H1 (cell line): ENCODE measurements at regions not wholly inside any gene's neighbourhood (a gene's known extent, or its start where the extent isn't known, plus 50 kb on each side); places are given as distances from the start of the nearest gene placed in this dataset.

ENCODE experiments used
- CTCF ChIA-PET: fragments of 300-600 bp; sonication (Branson Sonifier 250); formaldehyde crosslinking; loops from one replicate; lab custom pipeline; 2021; ENCODE audit not compliant: partially characterized antibody; lab: Charles Lee
- POLR2A ChIA-PET: fragments of 300-600 bp; sonication (Branson Sonifier 250); formaldehyde crosslinking; loops from one replicate; lab custom pipeline; 2021; ENCODE audit warnings: inconsistent platforms; ENCODE audit not compliant: partially characterized antibody; lab: Charles Lee
- DNase-seq, 2 experiments: peaks; one replicate each; pipeline versions ENCODE4 v3.0.0 to v3.0.0-alpha.2; 2010 to 2022; ENCODE audit warnings: low spot score in 2 of 2, low read depth in 1 of 2, mixed read lengths in 1 of 2
- FAIRE-seq: peaks from 2 replicates; lab custom pipeline; 2011; peaks lifted over from hg19 to GRCh38; lab: Jason Lieb, UNC
- H2AFZ ChIP-seq: 2 replicates; pipeline ENCODE4 v1.8.1; 2012; ENCODE audit warnings: low read length, inconsistent platforms
- H2AK5ac ChIP-seq: 2 replicates; pipeline ENCODE4 v1.6.1; 2013; ENCODE audit warnings: low read depth, low read length
- H2BK120ac ChIP-seq: replicated peaks from 2 replicates; pipeline ENCODE3; 2013; ENCODE audit warnings: low read depth, low read length, inconsistent platforms
- H2BK12ac ChIP-seq: 2 replicates; pipeline ENCODE4 v1.6.1; 2013; ENCODE audit warnings: low read depth, low read length
- H2BK15ac ChIP-seq: 2 replicates; pipeline ENCODE4 v1.6.1; 2013; ENCODE audit warnings: low read length
- H2BK20ac ChIP-seq: 2 replicates; pipeline ENCODE4 v1.6.1; 2013; ENCODE audit warnings: low read length
- H2BK5ac ChIP-seq: 2 replicates; pipeline ENCODE4 v1.6.1; 2013; ENCODE audit warnings: low read depth, low read length
- H3K14ac ChIP-seq: 2 replicates; pipeline ENCODE4 v1.6.1; 2013; ENCODE audit warnings: inconsistent platforms; ENCODE audit not compliant: insufficient read length
- H3K18ac ChIP-seq: 2 replicates; pipeline ENCODE4 v1.6.1; 2013; ENCODE audit warnings: low read length; ENCODE audit errors: extremely low read depth
- H3K23ac ChIP-seq: 2 replicates; pipeline ENCODE4 v1.6.1; 2013; ENCODE audit warnings: inconsistent platforms; ENCODE audit not compliant: insufficient read length
- H3K23me2 ChIP-seq: 2 replicates; pipeline ENCODE4 v1.6.1; 2013; ENCODE audit warnings: low read depth, low read length
- H3K27ac ChIP-seq: 2 replicates; pipeline ENCODE4 v1.6.1; 2011; ENCODE audit warnings: low read depth, low read length, inconsistent platforms
- H3K27me3 ChIP-seq, 4 experiments: replicated peaks in 1 of 4; 1 replicate in 1 of 4; 2 replicates in 3 of 4; pipeline versions ENCODE4 v1.6.1 to v1.8.1; 2011 to 2013; ENCODE audit warnings: low read length in 3 of 4, mild to moderate bottlenecking in 3 of 4, inconsistent platforms in 2 of 4, mixed read lengths in 2 of 4, moderate library complexity in 1 of 4; ENCODE audit not compliant: control insufficient read depth in 3 of 4, insufficient read depth in 3 of 4; ENCODE audit errors: extremely low read depth in 1 of 4
- H3K36me3 ChIP-seq, 4 experiments: 2 replicates each; pipeline versions ENCODE4 v1.6.1 to v1.8.1; 2011 to 2013; ENCODE audit warnings: mild to moderate bottlenecking in 4 of 4, low read length in 3 of 4, moderate library complexity in 2 of 4, control low read depth in 1 of 4, inconsistent platforms in 1 of 4; ENCODE audit not compliant: insufficient read depth in 4 of 4, control insufficient read depth in 2 of 4
- H3K4ac ChIP-seq: replicated peaks from 2 replicates; pipeline ENCODE3; 2013; ENCODE audit warnings: low read length, low read depth, mixed read lengths, inconsistent platforms; ENCODE audit not compliant: insufficient read length
- H3K4me1 ChIP-seq, 4 experiments: replicated peaks in 1 of 4; 1 replicate in 1 of 4; 2 replicates in 3 of 4; pipeline versions ENCODE4 v1.6.1 to v1.8.1; 2011 to 2013; ENCODE audit warnings: low read length in 3 of 4, inconsistent platforms in 2 of 4, mixed read lengths in 1 of 4; ENCODE audit not compliant: insufficient read depth in 4 of 4, control insufficient read depth in 3 of 4
- H3K4me2 ChIP-seq, 2 experiments: 2 replicates each; pipeline versions ENCODE4 v1.6.1 to v1.8.1; 2011 to 2013; ENCODE audit warnings: low read depth in 2 of 2, low read length in 2 of 2, control low read depth in 1 of 2, inconsistent platforms in 1 of 2, mild to moderate bottlenecking in 1 of 2; ENCODE audit not compliant: insufficient read depth in 1 of 2
- H3K4me3 ChIP-seq, 4 experiments: fragments of 200-600, 300-600 bp in 1 of 4; sonication (generic), shearing (Covaris generic), sonication (Bioruptor Twin) in 1 of 4; 2 replicates each; pipeline versions ENCODE4 v1.5.1 to v1.8.1; 2011 to 2016; ENCODE audit warnings: low read length in 4 of 4, low read depth in 3 of 4, control low read depth in 2 of 4, inconsistent platforms in 2 of 4, mild to moderate bottlenecking in 2 of 4, mixed read lengths in 1 of 4, moderate library complexity in 1 of 4; ENCODE audit not compliant: insufficient read depth in 2 of 4; ENCODE audit errors: extremely low read depth in 1 of 4
- H3K56ac ChIP-seq: replicated peaks from 2 replicates; pipeline ENCODE3; 2013; ENCODE audit warnings: low read depth, mild to moderate bottlenecking, mixed read lengths, low read length, inconsistent platforms; ENCODE audit not compliant: insufficient read length
- H3K79me1 ChIP-seq: 2 replicates; pipeline ENCODE4 v1.6.1; 2013; ENCODE audit warnings: low read depth, low read length, control low read depth
- H3K79me2 ChIP-seq, 2 experiments: 2 replicates each; pipeline versions ENCODE4 v1.6.1 to v1.8.1; 2012 to 2013; ENCODE audit warnings: low read length in 2 of 2, mild to moderate bottlenecking in 2 of 2, inconsistent platforms in 1 of 2; ENCODE audit not compliant: insufficient read depth in 2 of 2, control insufficient read depth in 1 of 2
- H3K9ac ChIP-seq, 4 experiments: replicated peaks in 1 of 4; 1 replicate in 1 of 4; 2 replicates in 3 of 4; pipeline versions ENCODE4 v1.6.1 to v1.8.1; 2011 to 2013; ENCODE audit warnings: low read depth in 3 of 4, low read length in 3 of 4, control low read depth in 2 of 4, mild to moderate bottlenecking in 2 of 4, moderate library complexity in 2 of 4, inconsistent platforms in 1 of 4; ENCODE audit errors: extremely low read depth in 1 of 4
- H3K9me3 ChIP-seq, 2 experiments: 2 replicates each; pipeline versions ENCODE4 v1.6.1 to v1.8.1; 2012 to 2013; ENCODE audit warnings: mild to moderate bottlenecking in 2 of 2, moderate library complexity in 2 of 2, control low read depth in 1 of 2, inconsistent platforms in 1 of 2, low read depth in 1 of 2, low read length in 1 of 2, mixed read lengths in 1 of 2; ENCODE audit not compliant: insufficient read depth in 2 of 2
- H4K20me1 ChIP-seq, 2 experiments: replicated peaks in 1 of 2; 2 replicates each; pipeline versions ENCODE3 to v1.8.1; 2011 to 2013; ENCODE audit warnings: inconsistent platforms in 2 of 2, low read length in 2 of 2, mild to moderate bottlenecking in 1 of 2; ENCODE audit not compliant: insufficient read depth in 2 of 2, control insufficient read depth in 1 of 2
- H4K5ac ChIP-seq: 2 replicates; pipeline ENCODE4 v1.6.1; 2013; ENCODE audit warnings: low read length, low read depth, mixed read lengths, inconsistent platforms; ENCODE audit not compliant: insufficient read length
- H4K8ac ChIP-seq: 2 replicates; pipeline ENCODE4 v1.8.0; 2013; ENCODE audit warnings: mild to moderate bottlenecking, moderate library complexity, low read length, inconsistent platforms; ENCODE audit not compliant: insufficient read depth; ENCODE audit errors: extremely low read depth
- H4K91ac ChIP-seq: replicated peaks from 2 replicates; pipeline ENCODE3; 2013; ENCODE audit warnings: low read length, mixed read lengths, inconsistent platforms; ENCODE audit not compliant: insufficient read length
- CEBPB ChIP-seq: IDR thresholded peaks from 2 replicates; pipeline ENCODE4 v1.6.1; 2012; ENCODE audit warnings: low read depth, low read length
- CHD1 ChIP-seq: IDR thresholded peaks from 2 replicates; pipeline ENCODE4 v1.6.1; 2012; ENCODE audit warnings: low read depth, low read length, improper control_type of control experiment
- FOSL1 ChIP-seq: IDR thresholded peaks from 2 replicates; pipeline ENCODE4 v1.6.1; 2011; ENCODE audit warnings: mild to moderate bottlenecking, low read depth, low read length, moderate library complexity; ENCODE audit not compliant: insufficient read depth
- GABPA ChIP-seq: IDR thresholded peaks from 2 replicates; pipeline ENCODE4 v1.6.1; 2011; ENCODE audit warnings: mild to moderate bottlenecking, low read length, moderate library complexity, borderline replicate concordance; ENCODE audit not compliant: insufficient read depth
- MAX ChIP-seq: IDR thresholded peaks from 2 replicates; pipeline ENCODE4 v1.6.1; 2012; ENCODE audit warnings: inconsistent platforms
- SP4 ChIP-seq: IDR thresholded peaks from 2 replicates; pipeline ENCODE4 v1.6.1; 2012; ENCODE audit warnings: low read length, inconsistent platforms

GRCh38 chr13:50539791-50540530, 303.5 kb downstream of the DLEU7 start:
- Histone ChIP-seq H3K27me3 (no peaks in the 10 kb centered on the region), H3K4me3 (no peak overlapping the region), H3K79me2 (no peaks in the 10 kb centered on the region), H3K4ac (no peak overlapping the region), H2AFZ (no peak overlapping the region), H2BK5ac (no peak overlapping the region), H3K9me3 (peaks cover 0 to 7% of the 10 kb centered on the region in 2 experiments; a peak in 2 of 4 replicates), H3K27ac (no peak overlapping the region), H4K5ac (no peak overlapping the region), H3K79me1 (no peaks in the 10 kb centered on the region), H4K20me1 (no peaks in the 10 kb centered on the region), H3K23ac (no peak overlapping the region), H2BK15ac (no peak overlapping the region), H3K18ac (no peak overlapping the region), H3K56ac (no peak overlapping the region), H4K8ac (no peak overlapping the region), H3K23me2 (no peaks in the 10 kb centered on the region; the same call in 1 of the 2 replicates), H2BK12ac (no peak overlapping the region), H3K36me3 (no peaks in the 10 kb centered on the region; a peak in 1 of 8 replicates), H3K4me1 (peaks cover 0 to 5% (median 2%) of the 10 kb centered on the region in 4 experiments; a peak in 3 of 7 replicates), H3K4me2 (no peak overlapping the region), H3K9ac (no peak overlapping the region), H3K14ac (no peak overlapping the region), H2AK5ac (no peak overlapping the region), H2BK20ac (no peak overlapping the region), H2BK120ac (no peak overlapping the region), H4K91ac (no peak overlapping the region)
- DNase-seq (no peak), FAIRE-seq (no peak)
- CTCF ChIA-PET = interaction anchor here (0.9 kb wide), 1 partner anchor 10 kb away, joined by 4 read pairs; no protein-coding TSS in a partner anchor
- POLR2A ChIA-PET = no interaction called here
- TF ChIP-seq MAX = no peak
- no peak for TF ChIP-seq GABPA
- TF ChIP-seq CHD1 = no peak
- TF ChIP-seq CEBPB = no peak
- no peak for TF ChIP-seq SP4
- no peak for TF ChIP-seq FOSL1
